Brain microvascular endothelial cell (primary cell): ENCODE measurements at regions not wholly inside any gene's neighbourhood (a gene's known extent, or its start where the extent isn't known, plus 50 kb on each side); places are given as distances from the start of the nearest gene placed in this dataset.

Experiments used
- DNase-seq: peaks from one replicate; pipeline ENCODE4 v3.0.0-alpha.2; 2020
- H3K27ac ChIP-seq: fragments of 250-450 bp; sonication (Bioruptor Pico); 2 replicates; pipeline ENCODE4 v1.5.1; 2020; ENCODE audit warnings: mild to moderate bottlenecking, moderate library complexity
- H3K27me3 ChIP-seq: fragments of 250-450 bp; sonication (Bioruptor Pico); replicated peaks from 2 replicates; pipeline ENCODE4 v1.5.1; 2020; ENCODE audit warnings: mild to moderate bottlenecking
- H3K36me3 ChIP-seq: fragments of 250-450 bp; sonication (Bioruptor Pico); replicated peaks from 2 replicates; pipeline ENCODE4 v1.5.1; 2020; ENCODE audit warnings: mild to moderate bottlenecking
- H3K4me3 ChIP-seq: 2 replicates; pipeline ENCODE4 v1.5.1; 2011; ENCODE audit warnings: low read depth, mild to moderate bottlenecking, control low read depth, low read length, moderate library complexity
- in situ Hi-C: cut with HindIII; loops from 2 replicates; pipeline ENCODE4 v1.10.0; 2017; ENCODE audit warnings: low sequenced_read_pairs, low pct_ligation_motif_present
- TF ChIP-seq, protein P1 (sequence below): IDR thresholded peaks from 2 replicates; pipeline ENCODE4 v1.5.1; 2011; ENCODE audit warnings: low read depth, mild to moderate bottlenecking, moderate library complexity, low read length, control low read depth, inconsistent platforms; ENCODE audit errors: missing control alignments

- H3K36me3 ChIP-seq: no peaks in the 10 kb centered on the region
- no peak for DNase-seq
- TF ChIP-seq, protein P1, sequence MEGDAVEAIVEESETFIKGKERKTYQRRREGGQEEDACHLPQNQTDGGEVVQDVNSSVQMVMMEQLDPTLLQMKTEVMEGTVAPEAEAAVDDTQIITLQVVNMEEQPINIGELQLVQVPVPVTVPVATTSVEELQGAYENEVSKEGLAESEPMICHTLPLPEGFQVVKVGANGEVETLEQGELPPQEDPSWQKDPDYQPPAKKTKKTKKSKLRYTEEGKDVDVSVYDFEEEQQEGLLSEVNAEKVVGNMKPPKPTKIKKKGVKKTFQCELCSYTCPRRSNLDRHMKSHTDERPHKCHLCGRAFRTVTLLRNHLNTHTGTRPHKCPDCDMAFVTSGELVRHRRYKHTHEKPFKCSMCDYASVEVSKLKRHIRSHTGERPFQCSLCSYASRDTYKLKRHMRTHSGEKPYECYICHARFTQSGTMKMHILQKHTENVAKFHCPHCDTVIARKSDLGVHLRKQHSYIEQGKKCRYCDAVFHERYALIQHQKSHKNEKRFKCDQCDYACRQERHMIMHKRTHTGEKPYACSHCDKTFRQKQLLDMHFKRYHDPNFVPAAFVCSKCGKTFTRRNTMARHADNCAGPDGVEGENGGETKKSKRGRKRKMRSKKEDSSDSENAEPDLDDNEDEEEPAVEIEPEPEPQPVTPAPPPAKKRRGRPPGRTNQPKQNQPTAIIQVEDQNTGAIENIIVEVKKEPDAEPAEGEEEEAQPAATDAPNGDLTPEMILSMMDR: no peak
- H3K27ac ChIP-seq: no peak overlapping the region
- no peak overlapping the region for H3K4me3 ChIP-seq
- in situ Hi-C loops: no loop called here
- no peaks in the 10 kb centered on the region for H3K27me3 ChIP-seq
These were observed 234.4 kb upstream of the MYO3A start for GRCh38 chr10:25699631-25700030.

- Histone ChIP-seq H3K36me3 (no peaks in the 10 kb centered on the region), H3K27ac (no peak overlapping the region), H3K27me3 (no peaks in the 10 kb centered on the region), H3K4me3 (no peak overlapping the region)
- TF ChIP-seq, protein P1: no peak
- in situ Hi-C loops: no loop called here
- DNase-seq: no peak
These were observed 232.4 kb upstream of the MYO3A start for GRCh38 chr10:25701652-25702051.

GRCh38 chr10:25704622-25705021 is 229.4 kb upstream of the MYO3A start:
- H3K27ac ChIP-seq: no peak overlapping the region

DNA sequence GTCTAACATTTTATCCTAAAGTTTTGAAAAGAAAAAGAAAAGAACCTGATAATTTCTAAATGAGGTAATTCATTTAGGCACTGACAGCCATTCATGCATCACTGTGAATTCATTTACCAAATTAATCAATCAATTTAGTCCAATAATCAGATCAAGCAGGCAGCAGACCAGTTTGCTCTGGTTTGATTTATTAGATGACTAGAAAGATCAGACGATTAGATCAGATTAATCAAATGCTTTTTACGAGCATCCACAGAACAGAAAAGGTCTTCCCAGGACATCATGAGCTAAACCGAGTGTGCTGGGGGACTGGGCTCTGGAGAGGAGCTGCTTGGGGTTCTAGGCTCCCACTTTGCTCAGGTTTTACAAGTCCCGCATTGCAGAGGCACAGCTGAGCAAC is 226.5 kb upstream of the MYO3A start:
- in situ Hi-C loops: no loop called here
- no peak for DNase-seq
- H3K36me3 ChIP-seq: no peaks in the 10 kb centered on the region
- TF ChIP-seq, protein P1: no peak
- no peaks in the 10 kb centered on the region for H3K27me3 ChIP-seq
- H3K4me3 ChIP-seq: no peak overlapping the region
- no peak overlapping the region for H3K27ac ChIP-seq

More at GRCh38 chr10:25704622-25705021, 229.4 kb upstream of the MYO3A start:
- TF ChIP-seq, protein P1: no peak
- in situ Hi-C loops: no loop called here
- no peak overlapping the region for H3K4me3 ChIP-seq
- DNase-seq: no peak
- H3K36me3 ChIP-seq: no peaks in the 10 kb centered on the region
- no peaks in the 10 kb centered on the region for H3K27me3 ChIP-seq

- Histone ChIP-seq H3K27me3 (no peaks in the 10 kb centered on the region), H3K36me3 (no peaks in the 10 kb centered on the region), H3K4me3 (no peak overlapping the region), H3K27ac (no peak overlapping the region)
- TF ChIP-seq, protein P1: no peak
- in situ Hi-C loops: no loop called here
- no peak for DNase-seq
These were observed 225.9 kb upstream of the MYO3A start for GRCh38 chr10:25707976-25708671.

DNA sequence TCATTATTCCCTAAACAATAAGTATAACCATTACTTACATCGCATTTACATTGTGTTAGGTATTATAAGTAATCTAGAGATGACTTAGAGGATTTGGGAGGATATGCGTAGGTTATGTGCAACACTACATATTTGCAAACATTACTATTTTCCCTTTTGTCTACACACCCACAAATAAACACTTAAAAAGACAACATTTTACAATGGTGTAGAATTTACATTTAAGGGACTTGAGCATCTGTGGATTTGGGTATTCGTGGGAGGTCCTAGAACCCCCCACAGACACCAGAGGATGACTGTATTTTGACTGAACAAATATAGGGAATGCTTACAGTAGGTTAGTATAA is 220.2 kb upstream of the MYO3A start:
- DNase-seq: no peak
- Histone ChIP-seq H3K27me3 (no peaks in the 10 kb centered on the region), H3K4me3 (no peak overlapping the region), H3K27ac (no peak overlapping the region), H3K36me3 (no peaks in the 10 kb centered on the region)
- TF ChIP-seq, protein P1: no peak
- in situ Hi-C loops: no loop called here
